ENCODE measurements at regions not wholly inside any gene's neighbourhood (a gene's known extent, or its start where the extent isn't known, plus 50 kb on each side); places are given as distances from the start of the nearest gene placed in this dataset.
A peak's percentile ranks its signal among the peaks of the same experiment; 100 is the strongest.

- Histone ChIP-seq H3K4me2 (ENCODE audit: low read depth, low read length) (no peak overlapping the region), H4K5ac (ENCODE audit: low read depth, low read length) (no peak overlapping the region), H2BK15ac (ENCODE audit: low read depth, low read length) (no peak overlapping the region), H3K79me1 (ENCODE audit: low read depth in 1 of 2, low read length in 2 of 2) (no peaks in the 10 kb centered on the region), H3K56ac (ENCODE audit: extremely low read depth, insufficient read depth, low read length) (no peak overlapping the region), H3K14ac (replicated peaks; ENCODE audit: low read depth, low read length) (no peak overlapping the region), H3K18ac (ENCODE audit: low read depth, low read length) (no peak overlapping the region), H2BK5ac (ENCODE audit: low read depth, low read length, poor library complexity, severe bottlenecking) (no peak overlapping the region), H4K8ac (ENCODE audit: low read depth in 2 of 2, low read length in 2 of 2) (no peak overlapping the region), H2AK9ac (replicated peaks; ENCODE audit: low read depth, low read length, poor library complexity) (no peak overlapping the region), H3K9me1 (ENCODE audit: insufficient read depth, low read length) (no peaks in the 10 kb centered on the region), H3K23ac (ENCODE audit: low read depth, low read length) (no peak overlapping the region), H4K91ac (ENCODE audit: insufficient read depth, low read depth, low read length) (no peak overlapping the region), H3K36me3 (ENCODE audit: control insufficient read depth, insufficient read depth, low read length) (no peaks in the 10 kb centered on the region), H3K27ac (ENCODE audit: insufficient read depth, low read length) (no peak overlapping the region), H3K27me3 (ENCODE audit: control insufficient read depth, insufficient read depth, low read length) (no peaks in the 10 kb centered on the region), H2AK5ac (ENCODE audit: low read depth, low read length) (no peak overlapping the region), H3K4me1 (ENCODE audit: control insufficient read depth, insufficient read depth, low read length) (no peaks in the 10 kb centered on the region), H3K4ac (ENCODE audit: low read depth, low read length) (no peak overlapping the region), H2AFZ (replicated peaks; ENCODE audit: low read length, poor library complexity) (no peak overlapping the region), H3K9me3 (ENCODE audit: control insufficient read depth, insufficient read depth, low read length) (no peaks in the 10 kb centered on the region), H2BK120ac (ENCODE audit: low read depth, low read length) (no peak overlapping the region), H3K4me3 (ENCODE audit: insufficient read depth, low read depth, low read length) (no peak overlapping the region), H3K9ac (ENCODE audit: low read depth, low read length) (no peak overlapping the region), H4K20me1 (ENCODE audit: insufficient read depth, low read length) (no peaks in the 10 kb centered on the region), H2BK20ac (ENCODE audit: low read depth, low read length) (no peak overlapping the region)
- ATAC-seq (ENCODE audit: low read depth) (no peak), DNase-seq (peak; percentile 44)
- 40% methylated on average over 5 of the region's 5 CpGs; no CpG with 5 or more reads in 1 of the 2 experiments for WGBS, 2 experiments (ENCODE audit: extremely low coverage in 2 of 2, insufficient read length in 1 of 2)
- ChIA-PET CTCF (no interaction called here), POLR2A (ENCODE audit: unreplicated experiment) (no interaction called here)
- TF ChIP-seq FOS (IDR thresholded peaks at IDR 0.05; ENCODE audit: low read depth, low read length) (no peak), RFX5 (IDR thresholded peaks at IDR 0.05; ENCODE audit: low read depth, low read length) (no peak), POLR2A (IDR thresholded peaks at IDR 0.05; ENCODE audit: low read depth, low read length) (no peak), RAD21 (IDR thresholded peaks at IDR 0.05; ENCODE audit: low read length) (no peak), CEBPB (IDR thresholded peaks at IDR 0.05; ENCODE audit: low read depth, low read length) (no peak), RCOR1 (IDR thresholded peaks at IDR 0.05; ENCODE audit: insufficient replicate concordance, low read length) (no peak), NFE2L2 (IDR thresholded peaks at IDR 0.05; ENCODE audit: low read depth, low read length) (no peak), MXI1 (IDR thresholded peaks at IDR 0.05; ENCODE audit: borderline replicate concordance, low read depth, low read length) (no peak)
- dilution Hi-C loops (cut with HindIII; ENCODE audit: low sequenced_read_pairs, unreplicated experiment) (no loop called here), in situ Hi-C loops (cut with MboI; ENCODE audit: low sequenced_read_pairs) (no loop called here), intact Hi-C loops (cut with micrococcal nuclease) (no loop called here)
- no TSS peak for BruUV-seq (replicated peaks)
Measured at GRCh38 chr4:188596021-188596420, 456.8 kb downstream of the TRIML1 start.

Data from IMR-90 (cell line).